ENCODE measurements at regions not wholly inside any gene's neighbourhood (a gene's known extent, or its start where the extent isn't known, plus 50 kb on each side); places are given as distances from the start of the nearest gene placed in this dataset.

GRCh38 chr14:58944343-58944967 lies 244.0 kb upstream of the DAAM1 start:
- Histone ChIP-seq H2AFZ (no peak overlapping the region), H3K27ac (no peak overlapping the region), H3K36me3 (ENCODE audit: low read depth) (no peaks in the 10 kb centered on the region), H3F3A (ENCODE audit: insufficient read depth, low read depth) (no peaks in the 10 kb centered on the region), H3K9me2 (ENCODE audit: insufficient read depth) (no peaks in the 10 kb centered on the region), H3K4me1 (replicated peaks; ENCODE audit: insufficient read depth) (no peaks in the 10 kb centered on the region), H4K20me1 (ENCODE audit: insufficient read depth) (no peaks in the 10 kb centered on the region), H3K27me3 (ENCODE audit: insufficient read depth, low read depth) (peaks cover 9% of the 10 kb centered on the region; the same call in 1 of the 2 replicates), H3K79me2 (ENCODE audit: low read depth) (no peaks in the 10 kb centered on the region), H3K4me2 (no peak overlapping the region), H3K9me3 (ENCODE audit: insufficient read depth, low read depth) (no peaks in the 10 kb centered on the region), H3K4me3 (no peak overlapping the region)
- intact Hi-C loops (cut with micrococcal nuclease; ENCODE audit: unreplicated experiment), result no loop called here
- ChIA-PET POLR2A (ENCODE audit: unreplicated experiment) (no interaction called here), CTCF (interaction anchor here (0.6 kb wide), 1 partner anchor 39 kb away, joined by 7 read pairs; no protein-coding TSS in a partner anchor)
- no peak for DNase-seq
- BruUV-seq (replicated peaks), result no TSS peak
- TF ChIP-seq CTCF (conservative IDR thresholded peaks at IDR 0.05), result no peak
- TF ChIP-seq EZH2 (IDR thresholded peaks at IDR 0.05; ENCODE audit: low read depth), result no peak

- peaks cover 9% of the 10 kb centered on the region; the same call in 1 of the 2 replicates for H3K27me3 ChIP-seq (ENCODE audit: insufficient read depth, low read depth)
- ChIA-PET POLR2A (ENCODE audit: unreplicated experiment) (no interaction called here), CTCF (interaction anchor here (0.6 kb wide), 1 partner anchor 38 kb away, joined by 7 read pairs; no protein-coding TSS in a partner anchor)
- no peaks in the 10 kb centered on the region for H3K9me2 ChIP-seq (ENCODE audit: insufficient read depth)
- H3K27ac ChIP-seq, result no peak overlapping the region
- no peak overlapping the region for H3K4me2 ChIP-seq
- H2AFZ ChIP-seq, result no peak overlapping the region
- TF ChIP-seq CTCF (conservative IDR thresholded peaks at IDR 0.05) (no peak), EZH2 (IDR thresholded peaks at IDR 0.05; ENCODE audit: low read depth) (no peak)
- H3K4me1 ChIP-seq (replicated peaks; ENCODE audit: insufficient read depth), result no peaks in the 10 kb centered on the region
- no peak for DNase-seq
- BruUV-seq (replicated peaks), result no TSS peak
- H3K79me2 ChIP-seq (ENCODE audit: low read depth), result no peaks in the 10 kb centered on the region
- H3K4me3 ChIP-seq, result no peak overlapping the region
- H3F3A ChIP-seq (ENCODE audit: insufficient read depth, low read depth), result no peaks in the 10 kb centered on the region
- intact Hi-C loops (cut with micrococcal nuclease; ENCODE audit: unreplicated experiment), result no loop called here
- no peaks in the 10 kb centered on the region for H4K20me1 ChIP-seq (ENCODE audit: insufficient read depth)
- no peaks in the 10 kb centered on the region for H3K9me3 ChIP-seq (ENCODE audit: insufficient read depth, low read depth)
- H3K36me3 ChIP-seq (ENCODE audit: low read depth), result no peaks in the 10 kb centered on the region
Measured at GRCh38 chr14:58944968-58945356, 243.5 kb upstream of the DAAM1 start.

GRCh38 chr14:58946431-58946830 lies 242.0 kb upstream of the DAAM1 start:
- H3K27ac ChIP-seq, result no peak overlapping the region
- no peaks in the 10 kb centered on the region for H3K79me2 ChIP-seq (ENCODE audit: low read depth)

More at GRCh38 chr14:58946431-58946830, 242.0 kb upstream of the DAAM1 start:
- no peak overlapping the region for H2AFZ ChIP-seq
- ChIA-PET POLR2A (ENCODE audit: unreplicated experiment) (no interaction called here), CTCF (no interaction called here)
- intact Hi-C loops (cut with micrococcal nuclease; ENCODE audit: unreplicated experiment), result no loop called here
- no peaks in the 10 kb centered on the region for H3F3A ChIP-seq (ENCODE audit: insufficient read depth, low read depth)
- no peaks in the 10 kb centered on the region for H3K36me3 ChIP-seq (ENCODE audit: low read depth)
- no peak overlapping the region for H3K4me2 ChIP-seq
- no peaks in the 10 kb centered on the region for H3K9me2 ChIP-seq (ENCODE audit: insufficient read depth)
- H3K4me1 ChIP-seq (replicated peaks; ENCODE audit: insufficient read depth), result no peaks in the 10 kb centered on the region
- no peaks in the 10 kb centered on the region for H3K9me3 ChIP-seq (ENCODE audit: insufficient read depth, low read depth)
- H4K20me1 ChIP-seq (ENCODE audit: insufficient read depth), result no peaks in the 10 kb centered on the region
- H3K4me3 ChIP-seq, result no peak overlapping the region
- no peak for DNase-seq
- TF ChIP-seq CTCF (conservative IDR thresholded peaks at IDR 0.05), result no peak
- no peak for TF ChIP-seq EZH2 (IDR thresholded peaks at IDR 0.05; ENCODE audit: low read depth)
- H3K27me3 ChIP-seq (ENCODE audit: insufficient read depth, low read depth), result 0 out of 2 replicates have a peak, but pooled peaks cover 4% of the 10 kb centered on the region
- BruUV-seq (replicated peaks), result no TSS peak
